HEK293T (cell line): ENCODE measurements at regions not wholly inside any gene's neighbourhood (a gene's known extent, or its start where the extent isn't known, plus 50 kb on each side); places are given as distances from the start of the nearest gene placed in this dataset.

Experiments used
- CTCF ChIA-PET: fragments of 350-600 bp; formaldehyde crosslinking; extraction: SDS; loops from one replicate; lab custom pipeline; 2021; ENCODE audit warnings: antibody characterized with exemption, inconsistent platforms; lab: Yijun Ruan, JAX
- POLR2A ChIA-PET: fragments of 350-600 bp; formaldehyde crosslinking; extraction: SDS; loops from one replicate; lab custom pipeline; 2020; ENCODE audit warnings: antibody characterized with exemption, inconsistent platforms; lab: Yijun Ruan, JAX
- DNase-seq: peaks from one replicate; pipeline ENCODE4 v3.0.0; 2012; ENCODE audit warnings: mixed read lengths; ENCODE audit errors: extremely low spot score
- ARNT ChIP-seq: fragments of 450-650 bp; IDR thresholded peaks from 2 replicates; pipeline ENCODE4 v1.6.1; 2017; ENCODE audit warnings: mild to moderate bottlenecking
- BHLHE40 ChIP-seq: fragments of 450-650 bp; IDR thresholded peaks from 2 replicates; pipeline ENCODE4 v1.6.1; 2016; ENCODE audit warnings: mild to moderate bottlenecking, moderate library complexity, borderline replicate concordance
- CTBP1 ChIP-seq: fragments of 450-650 bp; IDR thresholded peaks from 2 replicates; pipeline ENCODE4 v1.6.1; 2016; ENCODE audit warnings: borderline replicate concordance
- ELF4 ChIP-seq: fragments of 450-650 bp; IDR thresholded peaks from 2 replicates; pipeline ENCODE4 v1.6.1; 2017; ENCODE audit warnings: antibody characterized with exemption
- FOXA1 ChIP-seq: fragments of 450-650 bp; IDR thresholded peaks from 2 replicates; pipeline ENCODE4 v1.6.1; 2016; ENCODE audit warnings: mild to moderate bottlenecking
- FOXK2 ChIP-seq: fragments of 450-650 bp; IDR thresholded peaks from 2 replicates; pipeline ENCODE4 v1.6.1; 2016; ENCODE audit warnings: mild to moderate bottlenecking
- FOXM1 ChIP-seq: fragments of 450-650 bp; IDR thresholded peaks from 2 replicates; pipeline ENCODE4 v1.6.1; 2017; ENCODE audit warnings: mild to moderate bottlenecking, borderline replicate concordance
- HDGF ChIP-seq: fragments of 450-650 bp; IDR thresholded peaks from 2 replicates; pipeline ENCODE4 v1.6.1; 2017; ENCODE audit warnings: antibody characterized with exemption, borderline replicate concordance
- L3MBTL2 ChIP-seq: fragments of 450-650 bp; conservative IDR thresholded peaks from 2 replicates; pipeline ENCODE4 v1.6.1; 2016; ENCODE audit warnings: mild to moderate bottlenecking
- LEF1 ChIP-seq: fragments of 450-650 bp; IDR thresholded peaks from 2 replicates; pipeline ENCODE4 v1.6.1; 2017; ENCODE audit warnings: mild to moderate bottlenecking, borderline replicate concordance
- NFRKB ChIP-seq: fragments of 450-650 bp; IDR thresholded peaks from 2 replicates; pipeline ENCODE4 v1.6.1; 2016; ENCODE audit warnings: mild to moderate bottlenecking, moderate library complexity
- PKNOX1 ChIP-seq: fragments of 450-650 bp; IDR thresholded peaks from 2 replicates; pipeline ENCODE4 v1.6.1; 2016
- SP1 ChIP-seq: fragments of 450-650 bp; IDR thresholded peaks from 2 replicates; pipeline ENCODE4 v1.6.1; 2017
- SUZ12 ChIP-seq: fragments of 450-650 bp; IDR thresholded peaks from 2 replicates; pipeline ENCODE4 v1.6.1; 2016; ENCODE audit warnings: mild to moderate bottlenecking
- TARDBP ChIP-seq: fragments of 450-650 bp; IDR thresholded peaks from 2 replicates; pipeline ENCODE4 v1.6.1; 2016
- ZNF384 ChIP-seq: fragments of 450-650 bp; IDR thresholded peaks from 2 replicates; pipeline ENCODE4 v1.6.1; 2016

GRCh38 chr7:34317039-34317438, 341.0 kb upstream of the NPSR1 start:
- no peak for TF ChIP-seq SP1
- no peak for TF ChIP-seq SUZ12
- TF ChIP-seq FOXM1, result no peak
- TF ChIP-seq CTBP1, result no peak
- no peak for TF ChIP-seq FOXK2
- no peak for TF ChIP-seq BHLHE40
- no peak for TF ChIP-seq ARNT
- TF ChIP-seq FOXA1, result no peak
- TF ChIP-seq HDGF, result no peak
- no peak for DNase-seq
- CTCF ChIA-PET, result no interaction called here
- POLR2A ChIA-PET, result no interaction called here

GRCh38 chr7:34320412-34320811, 337.6 kb upstream of the NPSR1 start:
- no peak for DNase-seq
- POLR2A ChIA-PET, result no interaction called here
- CTCF ChIA-PET, result interaction anchor here (0.6 to 2.5 kb wide), 16 partner anchors 10 to 432 kb away, joined by 3 to 16 read pairs (median 4); no protein-coding TSS in a partner anchor
- TF ChIP-seq LEF1 (no peak), ELF4 (no peak), ARNT (no peak), PKNOX1 (no peak), SP1 (no peak), NFRKB (no peak), CTBP1 (no peak), FOXK2 (no peak), TARDBP (no peak), FOXM1 (no peak), L3MBTL2 (no peak)

- POLR2A ChIA-PET, result no interaction called here
- CTCF ChIA-PET, result interaction anchor here (0.6 to 2.5 kb wide), 17 partner anchors 9 to 1126 kb away, joined by 3 to 16 read pairs (median 4); no protein-coding TSS in a partner anchor
- DNase-seq, result peak; percentile 73
- TF ChIP-seq HDGF (no peak), ELF4 (no peak), ZNF384 (no peak), NFRKB (no peak), CTBP1 (no peak), SUZ12 (no peak), FOXA1 (no peak), L3MBTL2 (no peak), FOXM1 (no peak), LEF1 (no peak), SP1 (no peak), BHLHE40 (no peak), PKNOX1 (no peak), ARNT (no peak), FOXK2 (no peak), TARDBP (no peak)
Observed at GRCh38 chr7:34320926-34321661, 336.9 kb upstream of the NPSR1 start.

GRCh38 chr7:34322841-34323240, 335.2 kb upstream of the NPSR1 start:
- TF ChIP-seq SP1 (no peak), FOXM1 (no peak), PKNOX1 (no peak), CTBP1 (no peak), FOXK2 (no peak), SUZ12 (no peak), ZNF384 (no peak)
- DNase-seq, result no peak
- ChIA-PET POLR2A (no interaction called here), CTCF (no interaction called here)

- DNase-seq, result no peak
- POLR2A ChIA-PET, result no interaction called here
- no peak for TF ChIP-seq BHLHE40
- no peak for TF ChIP-seq L3MBTL2
- TF ChIP-seq LEF1, result no peak
- no peak for TF ChIP-seq FOXM1
- no peak for TF ChIP-seq HDGF
- TF ChIP-seq TARDBP, result no peak
- TF ChIP-seq ZNF384, result no peak
- no peak for TF ChIP-seq SUZ12
- no peak for TF ChIP-seq NFRKB
- no peak for TF ChIP-seq FOXA1
- no peak for TF ChIP-seq PKNOX1
- TF ChIP-seq SP1, result no peak
- no peak for TF ChIP-seq ARNT
- TF ChIP-seq CTBP1, result no peak
- no peak for TF ChIP-seq ELF4
- TF ChIP-seq FOXK2, result no peak
- CTCF ChIA-PET, result no interaction called here
Observed at GRCh38 chr7:34327681-34328080, 330.3 kb upstream of the NPSR1 start.
